Endothelial cell of umbilical vein (primary cell): ENCODE measurements at regions not wholly inside any gene's neighbourhood (a gene's known extent, or its start where the extent isn't known, plus 50 kb on each side); places are given as distances from the start of the nearest gene placed in this dataset.

ENCODE experiments used
- CTCF ChIP-seq, 2 donors: IDR thresholded peaks; 1 replicate in 1 of 2; 2 replicates in 1 of 2; pipeline ENCODE4 v1.5.1; 2011; ENCODE audit warnings: low read length in 2 of 2, mild to moderate bottlenecking in 2 of 2, moderate library complexity in 2 of 2, control low read depth in 1 of 2, inconsistent platforms in 1 of 2, low read depth in 1 of 2; ENCODE audit not compliant: insufficient read depth in 1 of 2; ENCODE audit errors: extremely low read depth in 1 of 2
- EZH2 ChIP-seq: IDR thresholded peaks from 2 replicates; pipeline ENCODE4 v1.6.1; 2012; ENCODE audit warnings: borderline replicate concordance, low read depth, mild to moderate bottlenecking, moderate library complexity, low read length, inconsistent platforms; ENCODE audit not compliant: severe bottlenecking
- FOS ChIP-seq: IDR thresholded peaks from 2 replicates; pipeline ENCODE4 v1.6.1; 2011; ENCODE audit warnings: mild to moderate bottlenecking, low read length, moderate library complexity, borderline replicate concordance; ENCODE audit not compliant: insufficient read depth
- GATA2 ChIP-seq: IDR thresholded peaks from 2 replicates; pipeline ENCODE4 v1.7.0; 2011; ENCODE audit warnings: low read depth, mild to moderate bottlenecking, moderate library complexity, mixed read lengths, low read length; ENCODE audit not compliant: insufficient read length, insufficient read depth
- JUN ChIP-seq: IDR thresholded peaks from 2 replicates; pipeline ENCODE4 v1.6.1; 2011; ENCODE audit warnings: borderline replicate concordance, low read depth; ENCODE audit not compliant: insufficient read length, insufficient read depth
- MAX ChIP-seq: IDR thresholded peaks from 2 replicates; pipeline ENCODE4 v1.6.1; 2011; ENCODE audit not compliant: insufficient read depth, insufficient read length
- MYC ChIP-seq: IDR thresholded peaks from one replicate; pipeline ENCODE4 v1.6.1; 2011; ENCODE audit warnings: mild to moderate bottlenecking, low read depth, low read length
- POLR2A ChIP-seq: IDR thresholded peaks from 2 replicates; pipeline ENCODE4 v1.6.1; 2012; ENCODE audit warnings: low read depth, mild to moderate bottlenecking, control low read depth, low read length
- POLR2AphosphoS5 ChIP-seq: IDR thresholded peaks from 2 replicates; pipeline ENCODE4 v1.6.1; 2012; ENCODE audit warnings: low read depth, mild to moderate bottlenecking, control low read depth, low read length, moderate library complexity; ENCODE audit not compliant: insufficient read depth

GRCh38 chr1:214897581-214897980 is 185.0 kb upstream of the KCNK2 start:
- TF ChIP-seq JUN: no peak
- no peak for TF ChIP-seq EZH2
- TF ChIP-seq POLR2A: no peak
- no peak for TF ChIP-seq CTCF (IDR thresholded peaks at IDR 0.05; ENCODE audit: extremely low read depth in 1 of 2, insufficient read depth in 1 of 2, low read depth in 1 of 2, low read length in 2 of 2)
- TF ChIP-seq FOS: peak; percentile 12
- no peak for TF ChIP-seq MAX
- TF ChIP-seq MYC: no peak
- no peak for TF ChIP-seq GATA2
- TF ChIP-seq POLR2AphosphoS5: no peak
